ENCODE measurements at regions not wholly inside any gene's neighbourhood (a gene's known extent, or its start where the extent isn't known, plus 50 kb on each side); places are given as distances from the start of the nearest gene placed in this dataset.

- TF ChIP-seq EZH2 (IDR thresholded peaks at IDR 0.05; ENCODE audit: low read length, missing control alignments) (no peak), CTCF (conservative IDR thresholded peaks at IDR 0.05 in 1 of 2, IDR thresholded peaks at IDR 0.05 in 1 of 2; ENCODE audit: low read depth in 1 of 2, low read length in 2 of 2) (no peak)
These were observed 127.4 kb downstream of the NDUFA10 start for GRCh38 chr2:239897596-239898235.
